ENCODE measurements at regions not wholly inside any gene's neighbourhood (a gene's known extent, or its start where the extent isn't known, plus 50 kb on each side); places are given as distances from the start of the nearest gene placed in this dataset.

DNA sequence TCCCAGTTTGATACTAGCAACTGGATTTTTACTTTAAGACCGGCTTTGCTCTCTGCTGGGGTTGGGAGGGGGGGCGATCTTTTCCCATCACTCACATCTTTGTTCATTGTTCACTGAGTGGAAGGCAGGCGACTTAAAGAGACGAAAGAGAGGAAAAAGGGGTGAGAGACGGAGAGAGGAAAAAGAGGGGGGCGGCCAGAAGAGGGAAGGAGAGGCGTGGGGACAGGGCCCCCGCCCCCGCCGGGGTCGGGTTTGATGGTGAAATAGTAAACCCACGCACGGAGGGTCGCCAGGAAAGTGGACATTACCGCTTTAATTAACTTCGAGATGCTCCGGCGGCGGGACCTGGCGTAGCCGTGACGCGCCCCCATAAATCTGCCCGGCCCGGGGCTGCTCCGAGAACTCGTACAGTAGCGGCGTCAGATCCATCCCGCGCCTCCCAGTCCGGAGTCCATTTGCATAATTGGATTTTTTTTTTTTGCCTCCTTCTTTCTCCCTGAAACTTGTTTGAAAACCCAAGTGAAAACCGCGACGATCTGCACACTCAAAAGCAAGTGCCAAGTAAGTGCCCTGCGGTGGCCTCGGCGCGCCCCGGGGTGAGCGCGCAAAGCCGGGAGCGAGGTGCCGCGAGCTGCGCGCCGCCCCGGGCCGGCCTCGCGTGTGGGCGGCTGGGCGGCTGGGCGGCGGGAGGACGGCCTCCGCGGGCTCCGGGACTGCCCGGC lies 143.9 kb upstream of the ZNF536 start:
- TF ChIP-seq EGR1 (conservative IDR thresholded peaks at IDR 0.05): no peak
- TF ChIP-seq, protein P1, sequence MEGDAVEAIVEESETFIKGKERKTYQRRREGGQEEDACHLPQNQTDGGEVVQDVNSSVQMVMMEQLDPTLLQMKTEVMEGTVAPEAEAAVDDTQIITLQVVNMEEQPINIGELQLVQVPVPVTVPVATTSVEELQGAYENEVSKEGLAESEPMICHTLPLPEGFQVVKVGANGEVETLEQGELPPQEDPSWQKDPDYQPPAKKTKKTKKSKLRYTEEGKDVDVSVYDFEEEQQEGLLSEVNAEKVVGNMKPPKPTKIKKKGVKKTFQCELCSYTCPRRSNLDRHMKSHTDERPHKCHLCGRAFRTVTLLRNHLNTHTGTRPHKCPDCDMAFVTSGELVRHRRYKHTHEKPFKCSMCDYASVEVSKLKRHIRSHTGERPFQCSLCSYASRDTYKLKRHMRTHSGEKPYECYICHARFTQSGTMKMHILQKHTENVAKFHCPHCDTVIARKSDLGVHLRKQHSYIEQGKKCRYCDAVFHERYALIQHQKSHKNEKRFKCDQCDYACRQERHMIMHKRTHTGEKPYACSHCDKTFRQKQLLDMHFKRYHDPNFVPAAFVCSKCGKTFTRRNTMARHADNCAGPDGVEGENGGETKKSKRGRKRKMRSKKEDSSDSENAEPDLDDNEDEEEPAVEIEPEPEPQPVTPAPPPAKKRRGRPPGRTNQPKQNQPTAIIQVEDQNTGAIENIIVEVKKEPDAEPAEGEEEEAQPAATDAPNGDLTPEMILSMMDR (IDR thresholded peaks at IDR 0.05 in 2 of 3, conservative IDR thresholded peaks at IDR 0.05 in 1 of 3; ENCODE audit: insufficient read depth in 2 of 3, low read depth in 1 of 3, low read length in 3 of 3): no peak
- TF ChIP-seq ZNF133 (CRISPR knock-in tag; IDR thresholded peaks at IDR 0.05): no peak
- TF ChIP-seq SIX5 (IDR thresholded peaks at IDR 0.05; ENCODE audit: borderline replicate concordance in 1 of 2, insufficient read depth in 1 of 2, low read depth in 1 of 2, low read length in 2 of 2): no peak
- TF ChIP-seq JUNB (CRISPR knock-in tag; conservative IDR thresholded peaks at IDR 0.05): no peak
- no peak for TF ChIP-seq EZH2 (IDR thresholded peaks at IDR 0.05; ENCODE audit: borderline replicate concordance, low read depth, low read length)
- TF ChIP-seq, protein P2, sequence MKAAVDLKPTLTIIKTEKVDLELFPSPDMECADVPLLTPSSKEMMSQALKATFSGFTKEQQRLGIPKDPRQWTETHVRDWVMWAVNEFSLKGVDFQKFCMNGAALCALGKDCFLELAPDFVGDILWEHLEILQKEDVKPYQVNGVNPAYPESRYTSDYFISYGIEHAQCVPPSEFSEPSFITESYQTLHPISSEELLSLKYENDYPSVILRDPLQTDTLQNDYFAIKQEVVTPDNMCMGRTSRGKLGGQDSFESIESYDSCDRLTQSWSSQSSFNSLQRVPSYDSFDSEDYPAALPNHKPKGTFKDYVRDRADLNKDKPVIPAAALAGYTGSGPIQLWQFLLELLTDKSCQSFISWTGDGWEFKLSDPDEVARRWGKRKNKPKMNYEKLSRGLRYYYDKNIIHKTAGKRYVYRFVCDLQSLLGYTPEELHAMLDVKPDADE (conservative IDR thresholded peaks at IDR 0.05; ENCODE audit: control insufficient read depth, low read depth, low read length): no peak
- no peak for TF ChIP-seq ZKSCAN1 (IDR thresholded peaks at IDR 0.05; ENCODE audit: low read depth, low read length)
- no peak for TF ChIP-seq BACH1 (tag; IDR thresholded peaks at IDR 0.05)
- TF ChIP-seq NFIC (IDR thresholded peaks at IDR 0.05): no peak
- TF ChIP-seq, protein P3, sequence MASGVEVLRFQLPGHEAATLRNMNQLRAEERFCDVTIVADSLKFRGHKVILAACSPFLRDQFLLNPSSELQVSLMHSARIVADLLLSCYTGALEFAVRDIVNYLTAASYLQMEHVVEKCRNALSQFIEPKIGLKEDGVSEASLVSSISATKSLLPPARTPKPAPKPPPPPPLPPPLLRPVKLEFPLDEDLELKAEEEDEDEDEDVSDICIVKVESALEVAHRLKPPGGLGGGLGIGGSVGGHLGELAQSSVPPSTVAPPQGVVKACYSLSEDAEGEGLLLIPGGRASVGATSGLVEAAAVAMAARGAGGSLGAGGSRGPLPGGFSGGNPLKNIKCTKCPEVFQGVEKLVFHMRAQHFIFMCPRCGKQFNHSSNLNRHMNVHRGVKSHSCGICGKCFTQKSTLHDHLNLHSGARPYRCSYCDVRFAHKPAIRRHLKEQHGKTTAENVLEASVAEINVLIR (CRISPR knock-in tag; IDR thresholded peaks at IDR 0.05): no peak
- TF ChIP-seq MYC (IDR thresholded peaks at IDR 0.05; ENCODE audit: low read depth, low read length): no peak
- TF ChIP-seq MYC (CRISPR knock-in tag; IDR thresholded peaks at IDR 0.05; ENCODE audit: borderline replicate concordance, low read depth): no peak

Data from K562 (cell line).